B cell (primary cell): ENCODE measurements at regions not wholly inside any gene's neighbourhood (a gene's known extent, or its start where the extent isn't known, plus 50 kb on each side); places are given as distances from the start of the nearest gene placed in this dataset.

ENCODE experiments used
- ATAC-seq: fragments of 200-7000 bp; cut with Tn5 transposase; one replicate; pipeline ENCODE4 v1.10.0; 2021; ENCODE audit warnings: low read depth, mild to moderate bottlenecking, moderate number of reproducible peaks, moderate library complexity
- CTCF ChIA-PET: fragments of 350-600 bp; sonication (Branson Sonifier 250); formaldehyde crosslinking; loops from one replicate; lab custom pipeline; 2021; ENCODE audit warnings: antibody characterized with exemption, inconsistent platforms; lab: Charles Lee
- POLR2A ChIA-PET: fragments of 350-600 bp; sonication (Branson Sonifier 250); formaldehyde crosslinking; loops from one replicate; lab custom pipeline; 2021; ENCODE audit warnings: antibody characterized with exemption; lab: Charles Lee
- DNase-seq: peaks from one replicate; pipeline ENCODE4 v3.0.0; 2013
- H2AFZ ChIP-seq: 2 replicates; pipeline ENCODE4 v1.6.1; 2012; ENCODE audit warnings: mild to moderate bottlenecking, low read depth, low read length; ENCODE audit not compliant: insufficient read depth, poor library complexity, severe bottlenecking
- H3K27ac ChIP-seq, 2 donors: 1 replicate in 1 of 2; 2 replicates in 1 of 2; pipeline ENCODE4 v1.5.1; 2012 to 2013; ENCODE audit warnings: low read length in 2 of 2, mild to moderate bottlenecking in 2 of 2, moderate library complexity in 1 of 2
- H3K27me3 ChIP-seq, 4 experiments: fragments of 200-600 bp in 1 of 4; sonication (generic) in 1 of 4; replicated peaks in 1 of 4; 1 replicate in 2 of 4; 2 replicates in 2 of 4; pipeline versions ENCODE4 v1.6.1 to v1.7.0; 2013 to 2016; ENCODE audit warnings: low read length in 3 of 4, mild to moderate bottlenecking in 2 of 4, mixed read lengths in 1 of 4, moderate library complexity in 1 of 4; ENCODE audit not compliant: insufficient read depth in 4 of 4, control insufficient read depth in 3 of 4; ENCODE audit errors: control extremely low read depth in 1 of 4
- H3K36me3 ChIP-seq, 2 experiments: replicated peaks in 1 of 2; 1 replicate in 1 of 2; 2 replicates in 1 of 2; pipeline versions ENCODE4 v1.6.1 to v1.7.1; 2013; ENCODE audit warnings: low read length in 1 of 2; ENCODE audit not compliant: insufficient read depth in 2 of 2, control insufficient read depth in 1 of 2; ENCODE audit errors: control extremely low read depth in 1 of 2, extremely low read depth in 1 of 2
- H3K4me1 ChIP-seq, 2 donors: fragments of 200-600 bp in 1 of 2; sonication (generic) in 1 of 2; 1 replicate in 1 of 2; 2 replicates in 1 of 2; pipeline versions ENCODE4 v1.5.1 to v1.6.1; 2013 to 2017; ENCODE audit warnings: low read length in 2 of 2; ENCODE audit not compliant: control insufficient read depth in 2 of 2, insufficient read depth in 2 of 2
- H3K4me2 ChIP-seq: replicated peaks from 2 replicates; pipeline ENCODE3; 2012; ENCODE audit warnings: mild to moderate bottlenecking, low read depth, low read length; ENCODE audit not compliant: poor library complexity, severe bottlenecking
- H3K4me3 ChIP-seq, 5 experiments: fragments of 200-600 bp in 1 of 5; sonication (generic) in 1 of 5; 1 replicate in 3 of 5; 2 replicates in 2 of 5; pipeline versions ENCODE4 v1.5.1 to v1.7.0; 2011 to 2016; ENCODE audit warnings: low read length in 4 of 5, mild to moderate bottlenecking in 4 of 5, low read depth in 2 of 5, control low read depth in 1 of 5, moderate library complexity in 1 of 5; ENCODE audit not compliant: insufficient read depth in 1 of 5; ENCODE audit errors: control extremely low read depth in 1 of 5, extremely low read depth in 1 of 5
- H3K79me2 ChIP-seq: fragments of 200-600 bp; sonication (generic); one replicate; pipeline ENCODE4 v1.6.0; 2016; ENCODE audit warnings: low read length; ENCODE audit not compliant: control insufficient read depth, insufficient read depth
- H3K9ac ChIP-seq: fragments of 200-600 bp; sonication (generic); 2 replicates; pipeline ENCODE4 v1.6.1; 2017; ENCODE audit warnings: mild to moderate bottlenecking, low read length, moderate library complexity
- H3K9me3 ChIP-seq, 3 donors: one replicate each; pipeline versions ENCODE4 v1.6.1 to v1.7.1; 2013; ENCODE audit warnings: low read length in 2 of 3; ENCODE audit not compliant: control insufficient read depth in 2 of 3, insufficient read depth in 1 of 3; ENCODE audit errors: control extremely low read depth in 1 of 3
- H4K20me1 ChIP-seq: 2 replicates; pipeline ENCODE4 v1.6.0; 2012; ENCODE audit warnings: mild to moderate bottlenecking, low read length; ENCODE audit not compliant: insufficient read depth, control insufficient read depth, poor library complexity, severe bottlenecking
- H3K27ac Mint-ChIP-seq: one replicate; pipeline ENCODE4 v1.8.0; 2021; ENCODE audit warnings: mixed read lengths
- H3K27me3 Mint-ChIP-seq: one replicate; pipeline ENCODE4 v1.8.0; 2021; ENCODE audit warnings: mixed read lengths
- H3K4me1 Mint-ChIP-seq: one replicate; pipeline ENCODE4 v1.8.0; 2021; ENCODE audit warnings: mixed read lengths
- H3K4me3 Mint-ChIP-seq: one replicate; pipeline ENCODE4 v1.8.0; 2021; ENCODE audit warnings: mixed read lengths
- H3K9me3 Mint-ChIP-seq: one replicate; pipeline ENCODE4 v1.8.0; 2022; ENCODE audit warnings: mixed read lengths; ENCODE audit not compliant: insufficient read depth
- CTCF ChIP-seq: fragments of 200-600 bp; IDR thresholded peaks from one replicate; pipeline ENCODE4 v1.8.0; 2022; ENCODE audit warnings: antibody characterized with exemption, mild to moderate bottlenecking
- EZH2 ChIP-seq: IDR thresholded peaks from 2 replicates; pipeline ENCODE4 v1.6.1; 2012; ENCODE audit warnings: borderline replicate concordance, low read depth, mild to moderate bottlenecking, moderate library complexity, low read length; ENCODE audit not compliant: insufficient read depth, poor library complexity, severe bottlenecking
- WGBS: methylation state at CpG from one replicate; pipeline ENCODE4 v1.1.5; 2013; ENCODE audit warnings: missing lambda C conversion rate; ENCODE audit not compliant: insufficient coverage; 5-methylcytosine and 5-hydroxymethylcytosine counted together
- intact Hi-C: fragments of 100-400 bp; cut with micrococcal nuclease; formaldehyde crosslinking; loops from one replicate; pipeline ENCODE4 v1.10.0; 2022

GRCh38 chr5:173790836-173791546 lies 97.2 kb upstream of the CPEB4 start:
- H3K4me1 ChIP-seq: peaks cover 14 to 28% of the 10 kb centered on the region in 2 donors
- no peaks in the 10 kb centered on the region for H3K9me3 Mint-ChIP-seq
- no peaks in the 10 kb centered on the region for H3K36me3 ChIP-seq
- no peaks in the 10 kb centered on the region for H4K20me1 ChIP-seq
- TF ChIP-seq CTCF: no peak
- no peak for TF ChIP-seq EZH2
- ChIA-PET CTCF (interaction anchor here (0.6 to 2.3 kb wide), 3 partner anchors 10 to 40 kb away, joined by 3 to 7 read pairs (median 4); no protein-coding TSS in a partner anchor), POLR2A (no interaction called here)
- no peaks in the 10 kb centered on the region for H3K79me2 ChIP-seq
- H2AFZ ChIP-seq: no peak overlapping the region
- no peak overlapping the region for H3K9ac ChIP-seq
- peaks cover 30% of the 10 kb centered on the region for H3K4me1 Mint-ChIP-seq
- 96% methylated on average over 12 of the region's 13 CpGs for WGBS
- no peak overlapping the region for H3K4me3 ChIP-seq
- DNase-seq (no peak), ATAC-seq (no peak)
- no peak overlapping the region for H3K27ac Mint-ChIP-seq
- H3K4me3 Mint-ChIP-seq: no peak overlapping the region
- H3K27ac ChIP-seq: no peak overlapping the region
- H3K4me2 ChIP-seq: no peak overlapping the region
- H3K9me3 ChIP-seq: no peaks in the 10 kb centered on the region
- intact Hi-C loops: loop anchor here (2.0 kb wide), 1 partner anchor 44 kb away; no protein-coding TSS in a partner anchor
- H3K27me3 Mint-ChIP-seq: no peaks in the 10 kb centered on the region
- no peaks in the 10 kb centered on the region for H3K27me3 ChIP-seq

- Mint-ChIP-seq H3K4me3 (no peak overlapping the region), H3K27ac (no peak overlapping the region), H3K4me1 (peaks cover 21% of the 10 kb centered on the region), H3K27me3 (no peaks in the 10 kb centered on the region), H3K9me3 (no peaks in the 10 kb centered on the region)
- POLR2A ChIA-PET: interaction anchor here (0.7 kb wide), 1 partner anchor 55 kb away, joined by 7 read pairs; no protein-coding TSS in a partner anchor
- H3K9me3 ChIP-seq: no peaks in the 10 kb centered on the region
- no peak overlapping the region for H2AFZ ChIP-seq
- peaks cover 5 to 19% of the 10 kb centered on the region in 2 donors for H3K4me1 ChIP-seq
- TF ChIP-seq CTCF: no peak
- TF ChIP-seq EZH2: no peak
- no peak overlapping the region for H3K27ac ChIP-seq
- ATAC-seq (no peak), DNase-seq (no peak)
- no peak overlapping the region for H3K4me3 ChIP-seq
- H4K20me1 ChIP-seq: no peaks in the 10 kb centered on the region
- intact Hi-C loops: loop anchor here (2.0 kb wide), 1 partner anchor 45 kb away; no protein-coding TSS in a partner anchor
- no peak overlapping the region for H3K9ac ChIP-seq
- H3K27me3 ChIP-seq: no peaks in the 10 kb centered on the region
- no peak overlapping the region for H3K4me2 ChIP-seq
- H3K36me3 ChIP-seq: no peaks in the 10 kb centered on the region
- no peaks in the 10 kb centered on the region for H3K79me2 ChIP-seq
- CTCF ChIA-PET: interaction anchor here (0.7 kb wide), 1 partner anchor 154 kb away, joined by 3 read pairs; no protein-coding TSS in a partner anchor
- WGBS: 90% methylated on average over 3 of the region's 3 CpGs
Observed at GRCh38 chr5:173791878-173792277, 96.3 kb upstream of the CPEB4 start.
